Tibial nerve (tissue), 4 donors: ENCODE measurements at regions not wholly inside any gene's neighbourhood (a gene's known extent, or its start where the extent isn't known, plus 50 kb on each side); places are given as distances from the start of the nearest gene placed in this dataset.

ENCODE experiments used
- EP300 ChIP-seq, 2 donors: sonication (generic); formaldehyde crosslinking; IDR thresholded peaks; one replicate each; pipeline ENCODE4 v1.6.1; 2017; ENCODE audit warnings: antibody characterized with exemption in 2 of 2, mild to moderate bottlenecking in 1 of 2
- POLR2A ChIP-seq, 2 donors: fragments of 450-650 bp; IDR thresholded peaks; one replicate each; pipeline ENCODE4 v1.6.1; 2017; ENCODE audit warnings: antibody characterized with exemption in 2 of 2, mild to moderate bottlenecking in 2 of 2, moderate library complexity in 2 of 2
- TF ChIP-seq, protein P1 (sequence below), 5 experiments: fragments of 200-600 bp in 3 of 5; fragments of 450-650 bp in 2 of 5; sonication (generic) in 3 of 5; IDR thresholded peaks; one replicate each; pipeline ENCODE4 v1.5.1; 2016 to 2019; ENCODE audit warnings: antibody characterized with exemption in 5 of 5, mild to moderate bottlenecking in 3 of 5, moderate library complexity in 2 of 5

DNA sequence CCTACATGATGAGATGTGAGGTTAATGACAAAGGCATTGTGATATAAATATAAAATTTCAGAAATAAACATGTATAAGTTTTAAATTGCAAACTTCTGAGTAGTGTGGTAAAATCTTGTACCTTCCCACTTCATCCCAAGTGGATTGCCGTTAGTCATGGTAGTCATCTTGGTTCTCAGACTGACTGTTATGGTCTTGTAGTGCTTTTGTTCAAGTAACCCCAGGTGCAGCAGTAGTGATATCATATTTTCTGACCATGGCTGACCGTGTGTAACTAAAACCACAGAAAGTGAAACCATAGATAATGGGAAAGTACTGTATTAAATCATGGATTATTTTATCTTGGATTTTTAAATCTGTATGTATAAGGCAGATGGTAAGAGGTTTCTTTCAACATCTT lies 74.8 kb upstream of the SLIT2 start:
- TF ChIP-seq POLR2A (IDR thresholded peaks at IDR 0.05): no peak
- TF ChIP-seq, protein P1, sequence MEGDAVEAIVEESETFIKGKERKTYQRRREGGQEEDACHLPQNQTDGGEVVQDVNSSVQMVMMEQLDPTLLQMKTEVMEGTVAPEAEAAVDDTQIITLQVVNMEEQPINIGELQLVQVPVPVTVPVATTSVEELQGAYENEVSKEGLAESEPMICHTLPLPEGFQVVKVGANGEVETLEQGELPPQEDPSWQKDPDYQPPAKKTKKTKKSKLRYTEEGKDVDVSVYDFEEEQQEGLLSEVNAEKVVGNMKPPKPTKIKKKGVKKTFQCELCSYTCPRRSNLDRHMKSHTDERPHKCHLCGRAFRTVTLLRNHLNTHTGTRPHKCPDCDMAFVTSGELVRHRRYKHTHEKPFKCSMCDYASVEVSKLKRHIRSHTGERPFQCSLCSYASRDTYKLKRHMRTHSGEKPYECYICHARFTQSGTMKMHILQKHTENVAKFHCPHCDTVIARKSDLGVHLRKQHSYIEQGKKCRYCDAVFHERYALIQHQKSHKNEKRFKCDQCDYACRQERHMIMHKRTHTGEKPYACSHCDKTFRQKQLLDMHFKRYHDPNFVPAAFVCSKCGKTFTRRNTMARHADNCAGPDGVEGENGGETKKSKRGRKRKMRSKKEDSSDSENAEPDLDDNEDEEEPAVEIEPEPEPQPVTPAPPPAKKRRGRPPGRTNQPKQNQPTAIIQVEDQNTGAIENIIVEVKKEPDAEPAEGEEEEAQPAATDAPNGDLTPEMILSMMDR (IDR thresholded peaks at IDR 0.05): no peak
- TF ChIP-seq EP300 (IDR thresholded peaks at IDR 0.05): no peak
